NT2/D1 (cell line): ENCODE measurements at regions not wholly inside any gene's neighbourhood (a gene's known extent, or its start where the extent isn't known, plus 50 kb on each side); places are given as distances from the start of the nearest gene placed in this dataset.

ENCODE experiments used
- DNase-seq: peaks from one replicate; pipeline ENCODE4 v3.0.0-alpha.2; 2011; ENCODE audit warnings: low read depth, low spot score
- H3K27me3 ChIP-seq: 2 replicates; pipeline ENCODE4 v1.6.0; 2011; ENCODE audit warnings: mild to moderate bottlenecking; ENCODE audit not compliant: insufficient read length, insufficient read depth
- H3K36me3 ChIP-seq: 2 replicates; pipeline ENCODE4 v1.6.1; 2011; ENCODE audit warnings: mild to moderate bottlenecking, low read length, mixed read lengths; ENCODE audit not compliant: insufficient read depth, insufficient read length
- H3K4me1 ChIP-seq: 2 replicates; pipeline ENCODE4 v1.5.1; 2011; ENCODE audit not compliant: insufficient read depth, insufficient read length
- H3K4me3 ChIP-seq: 2 replicates; pipeline ENCODE4 v1.5.1; 2011; ENCODE audit warnings: low read depth; ENCODE audit not compliant: insufficient read length
- H3K9ac ChIP-seq: 2 replicates; pipeline ENCODE4 v1.6.0; 2011; ENCODE audit warnings: low read depth; ENCODE audit not compliant: insufficient read length
- H3K9me3 ChIP-seq: 2 replicates; pipeline ENCODE4 v1.5.1; 2011; ENCODE audit warnings: mild to moderate bottlenecking, low read length; ENCODE audit not compliant: insufficient read depth
- SUZ12 ChIP-seq: IDR thresholded peaks from 2 replicates; pipeline ENCODE4 v1.6.1; 2011; ENCODE audit not compliant: insufficient read length, insufficient read depth; ENCODE audit errors: extremely low read depth
- YY1 ChIP-seq: IDR thresholded peaks from 2 replicates; pipeline ENCODE4 v1.6.1; 2011; ENCODE audit not compliant: insufficient read length, insufficient read depth
- ZNF274 ChIP-seq: IDR thresholded peaks from 2 replicates; pipeline ENCODE4 v1.6.1; 2011; ENCODE audit warnings: mild to moderate bottlenecking, low read depth, low read length

- H3K9ac ChIP-seq: no peak overlapping the region
- peaks cover 4% of the 10 kb centered on the region for H3K4me1 ChIP-seq
- no peaks in the 10 kb centered on the region for H3K9me3 ChIP-seq
- peaks cover 87% of the 10 kb centered on the region for H3K36me3 ChIP-seq
- no peak for TF ChIP-seq ZNF274
- no peak for TF ChIP-seq SUZ12
- TF ChIP-seq YY1: no peak
- H3K27me3 ChIP-seq: no peaks in the 10 kb centered on the region
- H3K4me3 ChIP-seq: no peak overlapping the region
- DNase-seq: no peak
Observed at GRCh38 chr17:77496401-77496801, 355.6 kb downstream of the SEC14L1 start.

GRCh38 chr17:77496831-77497577 is 356.2 kb downstream of the SEC14L1 start:
- no peak overlapping the region for H3K4me3 ChIP-seq
- H3K9me3 ChIP-seq: no peaks in the 10 kb centered on the region
- no peaks in the 10 kb centered on the region for H3K27me3 ChIP-seq
- no peak overlapping the region for H3K9ac ChIP-seq
- TF ChIP-seq YY1 (no peak), SUZ12 (no peak), ZNF274 (no peak)
- H3K36me3 ChIP-seq: peaks cover 86% of the 10 kb centered on the region
- DNase-seq: no peak
- H3K4me1 ChIP-seq: peaks cover 4% of the 10 kb centered on the region

GRCh38 chr17:77497578-77497934 is 356.8 kb downstream of the SEC14L1 start:
- Histone ChIP-seq H3K4me1 (no peaks in the 10 kb centered on the region), H3K36me3 (peaks cover 82% of the 10 kb centered on the region), H3K27me3 (no peaks in the 10 kb centered on the region), H3K9me3 (no peaks in the 10 kb centered on the region), H3K9ac (no peak overlapping the region), H3K4me3 (no peak overlapping the region)
- TF ChIP-seq YY1: no peak
- DNase-seq: no peak

GRCh38 chr17:77498091-77498741 is 357.4 kb downstream of the SEC14L1 start:
- TF ChIP-seq YY1 (no peak), SUZ12 (no peak), ZNF274 (no peak)
- Histone ChIP-seq H3K4me1 (no peaks in the 10 kb centered on the region), H3K36me3 (peaks cover 75% of the 10 kb centered on the region), H3K4me3 (no peak overlapping the region), H3K9ac (no peak overlapping the region), H3K27me3 (no peaks in the 10 kb centered on the region), H3K9me3 (no peaks in the 10 kb centered on the region)
- DNase-seq: no peak

GRCh38 chr17:77498791-77499698 is 358.3 kb downstream of the SEC14L1 start:
- TF ChIP-seq YY1 (no peak), ZNF274 (no peak), SUZ12 (no peak)
- Histone ChIP-seq H3K9ac (no peak overlapping the region), H3K27me3 (no peaks in the 10 kb centered on the region), H3K9me3 (no peaks in the 10 kb centered on the region), H3K4me1 (no peaks in the 10 kb centered on the region), H3K4me3 (no peak overlapping the region), H3K36me3 (peaks cover 67% of the 10 kb centered on the region)
- DNase-seq: no peak

GRCh38 chr17:77499699-77500435 is 359.1 kb downstream of the SEC14L1 start:
- no peak for TF ChIP-seq ZNF274
- no peak for TF ChIP-seq SUZ12
- no peak for TF ChIP-seq YY1
- Histone ChIP-seq H3K9me3 (no peaks in the 10 kb centered on the region), H3K9ac (no peak overlapping the region), H3K27me3 (no peaks in the 10 kb centered on the region), H3K36me3 (peaks cover 60% of the 10 kb centered on the region), H3K4me3 (no peak overlapping the region), H3K4me1 (no peaks in the 10 kb centered on the region)
- DNase-seq: no peak

- no peaks in the 10 kb centered on the region for H3K9me3 ChIP-seq
- H3K4me1 ChIP-seq: no peaks in the 10 kb centered on the region
- no peak overlapping the region for H3K9ac ChIP-seq
- peaks cover 50% of the 10 kb centered on the region for H3K36me3 ChIP-seq
- no peaks in the 10 kb centered on the region for H3K27me3 ChIP-seq
- no peak for DNase-seq
- H3K4me3 ChIP-seq: no peak overlapping the region
- TF ChIP-seq ZNF274: no peak
- TF ChIP-seq SUZ12: no peak
- no peak for TF ChIP-seq YY1
Observed at GRCh38 chr17:77501101-77501566, 360.4 kb downstream of the SEC14L1 start.
